HUES6 (cell line): ENCODE measurements at regions not wholly inside any gene's neighbourhood (a gene's known extent, or its start where the extent isn't known, plus 50 kb on each side); places are given as distances from the start of the nearest gene placed in this dataset.
A peak's percentile ranks its signal among the peaks of the same experiment; 100 is the strongest.

ENCODE experiments used
- H3K27ac ChIP-seq: 2 replicates; pipeline ENCODE4 v1.7.0; 2013; ENCODE audit warnings: low read depth, mild to moderate bottlenecking, low read length, inconsistent platforms
- H3K27me3 ChIP-seq: 2 replicates; pipeline ENCODE4 v1.6.1; 2013; ENCODE audit warnings: low read length; ENCODE audit not compliant: control insufficient read depth, insufficient read depth
- H3K36me3 ChIP-seq: 2 replicates; pipeline ENCODE4 v1.6.1; 2013; ENCODE audit warnings: low read length; ENCODE audit not compliant: control insufficient read depth, insufficient read depth
- H3K4me1 ChIP-seq: 2 replicates; pipeline ENCODE4 v1.6.1; 2013; ENCODE audit warnings: low read length; ENCODE audit not compliant: control insufficient read depth, insufficient read depth
- H3K4me3 ChIP-seq: 2 replicates; pipeline ENCODE4 v1.5.1; 2013; ENCODE audit warnings: low read depth, low read length
- H3K9ac ChIP-seq: one replicate; pipeline ENCODE4 v1.6.1; 2013; ENCODE audit warnings: mild to moderate bottlenecking, low read length
- H3K9me3 ChIP-seq: 2 replicates; pipeline ENCODE4 v1.6.1; 2013; ENCODE audit warnings: low read depth, low read length; ENCODE audit not compliant: control insufficient read depth, insufficient read depth

DNA sequence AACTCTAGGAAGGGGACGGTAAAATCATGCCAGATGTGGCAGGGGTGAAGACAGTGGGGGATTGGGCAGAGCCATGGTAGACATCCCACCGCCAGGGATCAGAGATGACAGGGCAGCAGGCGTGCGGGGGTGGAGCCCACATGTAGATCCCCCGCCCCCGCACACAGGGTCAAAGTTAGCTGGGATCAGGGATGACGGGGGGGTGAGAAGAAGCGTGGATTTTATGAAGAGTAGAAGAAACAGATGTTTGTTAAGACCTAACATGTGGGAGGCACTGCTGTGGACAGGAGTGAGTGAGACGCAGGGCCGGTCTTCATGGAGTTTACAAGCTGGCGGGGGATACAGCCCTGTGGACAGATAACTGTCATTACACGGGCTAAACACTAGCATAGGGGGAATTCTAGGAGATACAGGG lies 154.0 kb upstream of the KLF14 start:
- no peaks in the 10 kb centered on the region for H3K27me3 ChIP-seq
- peaks cover 22% of the 10 kb centered on the region; the same call in 1 of the 2 replicates for H3K4me1 ChIP-seq
- no peak overlapping the region for H3K27ac ChIP-seq
- H3K9me3 ChIP-seq, result no peaks in the 10 kb centered on the region
- H3K4me3 ChIP-seq, result no peak overlapping the region
- no peaks in the 10 kb centered on the region for H3K36me3 ChIP-seq
- H3K9ac ChIP-seq, result peak overlapping the region; percentile 29

GRCh38 chr7:130888468-130888867 lies 154.5 kb upstream of the KLF14 start:
- no peak overlapping the region for H3K9ac ChIP-seq
- H3K4me3 ChIP-seq, result no peak overlapping the region
- H3K4me1 ChIP-seq, result peaks cover 22% of the 10 kb centered on the region; the same call in 1 of the 2 replicates
- H3K27ac ChIP-seq, result no peak overlapping the region
- H3K27me3 ChIP-seq, result no peaks in the 10 kb centered on the region
- H3K36me3 ChIP-seq, result no peaks in the 10 kb centered on the region
- no peaks in the 10 kb centered on the region for H3K9me3 ChIP-seq

GRCh38 chr7:130890176-130891020 lies 156.4 kb upstream of the KLF14 start:
- no peak overlapping the region for H3K27ac ChIP-seq

DNA sequence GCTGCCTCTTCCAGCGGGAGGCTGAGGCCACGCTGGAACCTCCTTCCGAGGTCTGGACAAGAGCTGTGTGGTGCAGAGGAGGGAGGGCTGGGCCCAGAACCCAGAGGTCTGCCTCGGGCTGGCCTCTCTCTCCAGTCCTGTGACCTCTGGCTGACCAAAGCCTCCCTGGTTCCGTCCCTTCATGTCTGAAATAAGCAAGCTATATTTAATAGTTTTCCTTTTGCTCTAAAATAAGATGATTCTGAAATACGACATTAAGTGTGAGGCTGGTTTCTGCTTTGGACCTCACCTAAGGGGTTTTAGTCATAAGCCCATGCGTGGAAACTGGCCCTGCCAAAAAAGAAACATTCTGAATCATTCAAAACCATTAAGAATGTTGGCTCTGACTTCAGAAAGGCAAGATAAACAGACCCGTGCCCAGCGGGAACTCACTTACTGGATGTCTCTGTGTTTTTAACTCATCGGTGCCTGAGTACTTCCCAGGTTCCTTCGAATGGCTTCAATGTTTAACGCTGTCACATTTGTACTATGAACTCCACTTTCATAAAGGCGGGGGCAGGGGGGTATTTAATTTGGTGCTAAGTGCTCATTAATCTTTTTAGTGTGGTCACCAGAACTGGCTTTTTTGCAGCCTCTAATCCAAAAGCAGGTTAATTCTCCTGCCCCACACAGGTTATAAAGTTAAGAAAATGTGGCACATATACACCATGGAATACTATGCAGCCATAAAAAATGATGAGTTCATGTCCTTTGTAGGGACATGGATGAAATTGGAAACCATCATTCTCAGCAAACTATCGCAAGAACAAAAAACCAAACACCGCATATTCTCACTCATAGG lies 157.5 kb upstream of the KLF14 start:
- Histone ChIP-seq H3K36me3 (no peaks in the 10 kb centered on the region), H3K27ac (no peak overlapping the region), H3K9me3 (no peaks in the 10 kb centered on the region), H3K4me1 (peaks cover 27% of the 10 kb centered on the region), H3K27me3 (no peaks in the 10 kb centered on the region), H3K4me3 (no peak overlapping the region), H3K9ac (no peak overlapping the region)

More at GRCh38 chr7:130890176-130891020, 156.4 kb upstream of the KLF14 start:
- peaks cover 28% of the 10 kb centered on the region for H3K4me1 ChIP-seq
- no peaks in the 10 kb centered on the region for H3K27me3 ChIP-seq
- no peaks in the 10 kb centered on the region for H3K9me3 ChIP-seq
- H3K36me3 ChIP-seq, result no peaks in the 10 kb centered on the region
- no peak overlapping the region for H3K9ac ChIP-seq
- H3K4me3 ChIP-seq, result no peak overlapping the region

GRCh38 chr7:130893441-130893894 lies 159.5 kb upstream of the KLF14 start:
- peaks cover 23% of the 10 kb centered on the region for H3K4me1 ChIP-seq
- H3K36me3 ChIP-seq, result no peaks in the 10 kb centered on the region
- no peak overlapping the region for H3K9ac ChIP-seq
- H3K4me3 ChIP-seq, result no peak overlapping the region
- no peaks in the 10 kb centered on the region for H3K27me3 ChIP-seq
- no peak overlapping the region for H3K27ac ChIP-seq
- H3K9me3 ChIP-seq, result no peaks in the 10 kb centered on the region

DNA sequence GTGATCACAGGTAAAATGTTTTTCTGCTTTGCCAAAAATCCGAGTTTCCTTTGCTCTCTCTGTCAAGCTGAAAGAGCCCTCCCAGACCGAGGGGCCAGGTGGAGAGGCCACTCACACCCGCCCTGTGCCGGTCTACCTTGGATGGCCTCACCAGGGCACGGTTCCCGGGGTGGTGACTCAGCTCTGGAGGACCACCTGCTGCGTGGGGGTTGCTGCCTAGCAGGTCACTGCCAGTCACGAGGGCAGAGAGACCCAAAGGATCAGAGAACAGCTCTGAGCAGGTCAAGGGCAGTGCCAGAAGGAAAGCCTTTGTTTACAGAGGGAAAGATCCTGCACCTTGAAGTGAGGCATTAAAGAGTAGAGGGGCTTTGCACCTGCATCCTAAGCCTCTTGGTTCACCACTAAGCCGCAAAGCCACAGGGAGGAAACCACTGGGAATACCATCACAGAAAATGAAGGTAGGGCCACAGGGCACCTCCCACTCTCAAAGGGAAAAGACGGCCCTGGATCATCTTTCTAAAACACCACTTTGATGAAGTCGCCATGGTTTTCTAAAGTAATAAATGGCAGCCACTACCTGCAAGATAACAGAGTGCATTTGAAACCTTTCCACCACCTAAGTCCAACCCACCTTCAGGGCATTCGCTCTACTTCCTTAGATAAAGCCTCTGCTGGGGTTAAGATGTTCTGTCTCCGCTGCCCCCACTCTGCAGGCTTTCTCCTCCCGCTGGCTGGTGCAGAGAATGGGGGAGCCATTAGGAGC lies 160.3 kb upstream of the KLF14 start:
- no peak overlapping the region for H3K27ac ChIP-seq
- H3K4me1 ChIP-seq, result peaks cover 20% of the 10 kb centered on the region
- no peak overlapping the region for H3K9ac ChIP-seq
- no peaks in the 10 kb centered on the region for H3K36me3 ChIP-seq
- no peak overlapping the region for H3K4me3 ChIP-seq
- no peaks in the 10 kb centered on the region for H3K27me3 ChIP-seq
- no peaks in the 10 kb centered on the region for H3K9me3 ChIP-seq

- H3K27ac ChIP-seq, result no peak overlapping the region
Observed at GRCh38 chr7:130894909-130895750, 161.1 kb upstream of the KLF14 start.

DNA sequence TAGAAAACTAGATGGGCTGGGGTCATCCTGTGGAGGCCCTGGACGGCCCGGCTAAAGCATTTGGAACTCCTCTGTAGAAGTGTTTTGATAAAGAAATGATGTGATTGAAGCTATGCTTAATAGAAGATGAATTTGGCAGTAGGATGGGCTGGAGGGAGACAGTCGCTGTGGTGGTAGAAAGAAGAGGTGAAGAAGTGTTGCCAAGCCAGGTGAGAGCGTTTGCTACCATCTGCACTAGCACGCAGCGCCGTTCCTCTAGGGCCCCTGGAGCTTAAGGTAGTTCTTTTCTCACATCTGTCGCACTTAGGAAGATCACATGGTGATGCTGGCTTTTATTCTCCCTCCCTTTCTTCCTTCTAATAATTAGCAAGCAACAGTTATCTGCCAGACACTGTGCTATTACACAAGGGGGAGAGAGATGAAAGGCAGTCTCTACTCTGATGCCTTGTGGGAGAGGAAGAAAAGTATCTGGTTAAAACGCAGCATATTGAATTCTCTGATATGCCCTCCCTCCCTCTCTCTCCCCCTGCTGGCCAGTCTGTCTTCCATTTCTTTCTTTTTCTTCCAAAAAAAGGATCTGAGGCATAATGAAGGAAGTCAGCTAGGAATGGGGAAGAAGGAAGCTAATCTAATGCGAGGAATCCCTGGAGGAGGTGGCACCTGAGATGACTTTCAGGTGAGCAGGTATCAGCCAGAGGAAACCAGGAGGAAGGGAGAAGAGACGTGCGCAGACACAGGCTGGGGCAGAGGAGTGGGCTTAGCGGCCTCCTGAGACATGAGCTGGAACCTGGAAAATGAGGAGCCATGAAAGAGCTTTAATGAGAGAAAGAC lies 162.3 kb upstream of the KLF14 start:
- Histone ChIP-seq H3K9ac (no peak overlapping the region), H3K9me3 (no peaks in the 10 kb centered on the region), H3K4me3 (no peak overlapping the region), H3K4me1 (peaks cover 28% of the 10 kb centered on the region), H3K27me3 (no peaks in the 10 kb centered on the region), H3K36me3 (no peaks in the 10 kb centered on the region), H3K27ac (0 out of 2 replicates have a peak overlapping the region, but pooled peaks have one; percentile 11)

More at GRCh38 chr7:130894909-130895750, 161.1 kb upstream of the KLF14 start:
- Histone ChIP-seq H3K36me3 (no peaks in the 10 kb centered on the region), H3K9ac (no peak overlapping the region), H3K4me1 (peaks cover 20% of the 10 kb centered on the region), H3K4me3 (no peak overlapping the region), H3K9me3 (no peaks in the 10 kb centered on the region), H3K27me3 (no peaks in the 10 kb centered on the region)

DNA sequence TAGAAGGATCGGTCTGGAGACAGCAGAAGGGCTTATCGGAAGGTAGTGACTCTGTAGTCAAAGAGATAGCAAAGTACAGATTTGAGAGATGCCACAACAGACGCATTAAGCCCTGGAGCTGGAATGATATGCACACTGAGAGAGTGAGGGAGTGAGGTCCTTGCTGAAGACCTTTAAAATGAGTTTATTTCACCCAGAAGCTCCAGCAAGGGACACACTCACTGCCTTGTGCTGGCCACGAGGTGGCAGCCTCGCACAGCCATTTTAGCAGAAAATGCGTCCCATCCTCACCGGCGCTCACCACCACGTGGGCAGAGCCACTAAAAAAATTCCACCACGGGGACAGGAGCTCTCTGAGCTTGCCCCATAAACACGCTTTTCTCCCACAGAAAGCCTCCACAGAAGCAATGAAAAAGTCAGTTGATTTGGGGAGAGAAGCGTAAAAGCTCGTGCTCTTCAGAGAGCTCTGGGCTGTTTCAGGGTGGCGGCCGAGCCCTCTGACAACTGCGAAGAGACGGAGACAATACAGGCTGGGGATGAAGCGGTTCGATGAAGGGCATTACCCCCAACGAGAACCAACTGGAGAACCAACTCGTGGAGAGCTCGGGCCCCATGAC lies 163.0 kb upstream of the KLF14 start:
- Histone ChIP-seq H3K27ac (0 out of 2 replicates have a peak overlapping the region, but pooled peaks have one; percentile 11), H3K9me3 (no peaks in the 10 kb centered on the region), H3K27me3 (no peaks in the 10 kb centered on the region), H3K4me3 (no peak overlapping the region), H3K36me3 (no peaks in the 10 kb centered on the region), H3K9ac (no peak overlapping the region), H3K4me1 (peaks cover 33% of the 10 kb centered on the region)
